ENCODE measurements at regions not wholly inside any gene's neighbourhood (a gene's known extent, or its start where the extent isn't known, plus 50 kb on each side); places are given as distances from the start of the nearest gene placed in this dataset.

- TF ChIP-seq CTCF (IDR thresholded peaks at IDR 0.05) (no peak), EZH2 (IDR thresholded peaks at IDR 0.05) (no peak)
Measured at GRCh38 chr2:129730979-129731378, 248.5 kb upstream of the RAB6C start.

Measured in neural progenitor cell (in vitro differentiated cells).